ENCODE measurements at regions not wholly inside any gene's neighbourhood (a gene's known extent, or its start where the extent isn't known, plus 50 kb on each side); places are given as distances from the start of the nearest gene placed in this dataset.

- Histone ChIP-seq H3K4me2 (ENCODE audit: low read depth, low read length, poor library complexity, severe bottlenecking) (no peak overlapping the region), H3K4me3 (ENCODE audit: low read length, poor library complexity, severe bottlenecking) (no peak overlapping the region), H3F3A (ENCODE audit: low read depth) (no peaks in the 10 kb centered on the region), H3K79me2 (ENCODE audit: insufficient read depth, low read length) (no peaks in the 10 kb centered on the region), H2AFZ (ENCODE audit: low read length) (no peak overlapping the region), H3K9me3 (ENCODE audit: insufficient read depth, low read depth, low read length) (no peaks in the 10 kb centered on the region), H3K36me3 (ENCODE audit: insufficient read depth, low read length) (no peaks in the 10 kb centered on the region), H3K27me3 (ENCODE audit: insufficient read depth, low read length, poor library complexity, severe bottlenecking) (no peaks in the 10 kb centered on the region), H3K4me1 (ENCODE audit: insufficient read depth, low read length, poor library complexity, severe bottlenecking) (no peaks in the 10 kb centered on the region), H3K9ac (ENCODE audit: low read depth, low read length, poor library complexity, severe bottlenecking) (no peak overlapping the region), H4K20me1 (ENCODE audit: insufficient read depth, low read length, poor library complexity, severe bottlenecking) (no peaks in the 10 kb centered on the region), H3K9me2 (replicated peaks; ENCODE audit: low read depth, low read length) (no peaks in the 10 kb centered on the region)
- TF ChIP-seq CTCF (conservative IDR thresholded peaks at IDR 0.05; ENCODE audit: low read length): no peak
- no peak for TF ChIP-seq EZH2phosphoT487 (IDR thresholded peaks at IDR 0.05; ENCODE audit: borderline replicate concordance)
Measured at GRCh38 chr12:18922851-18923250, 184.9 kb downstream of the CAPZA3 start.

- TF ChIP-seq CTCF (conservative IDR thresholded peaks at IDR 0.05; ENCODE audit: low read length) (no peak), EZH2phosphoT487 (IDR thresholded peaks at IDR 0.05; ENCODE audit: borderline replicate concordance) (no peak)
- Histone ChIP-seq H4K20me1 (ENCODE audit: insufficient read depth, low read length, poor library complexity, severe bottlenecking) (no peaks in the 10 kb centered on the region), H3K79me2 (ENCODE audit: insufficient read depth, low read length) (no peaks in the 10 kb centered on the region), H3K9ac (ENCODE audit: low read depth, low read length, poor library complexity, severe bottlenecking) (no peak overlapping the region), H3K27me3 (ENCODE audit: insufficient read depth, low read length, poor library complexity, severe bottlenecking) (no peaks in the 10 kb centered on the region), H2AFZ (ENCODE audit: low read length) (no peak overlapping the region), H3K9me2 (replicated peaks; ENCODE audit: low read depth, low read length) (no peaks in the 10 kb centered on the region), H3K4me2 (ENCODE audit: low read depth, low read length, poor library complexity, severe bottlenecking) (no peak overlapping the region), H3K4me1 (ENCODE audit: insufficient read depth, low read length, poor library complexity, severe bottlenecking) (no peaks in the 10 kb centered on the region), H3F3A (ENCODE audit: low read depth) (no peaks in the 10 kb centered on the region), H3K9me3 (ENCODE audit: insufficient read depth, low read depth, low read length) (peaks cover 4% of the 10 kb centered on the region; the same call in 1 of the 2 replicates), H3K36me3 (ENCODE audit: insufficient read depth, low read length) (no peaks in the 10 kb centered on the region), H3K4me3 (ENCODE audit: low read length, poor library complexity, severe bottlenecking) (no peak overlapping the region)
Measured at GRCh38 chr12:18923721-18924120, 185.8 kb downstream of the CAPZA3 start.

GRCh38 chr12:18926188-18926587 lies 188.3 kb downstream of the CAPZA3 start:
- no peaks in the 10 kb centered on the region for H3K27me3 ChIP-seq (ENCODE audit: insufficient read depth, low read length, poor library complexity, severe bottlenecking)
- H3K4me3 ChIP-seq (ENCODE audit: low read length, poor library complexity, severe bottlenecking): no peak overlapping the region
- H3K4me1 ChIP-seq (ENCODE audit: insufficient read depth, low read length, poor library complexity, severe bottlenecking): no peaks in the 10 kb centered on the region
- H3K36me3 ChIP-seq (ENCODE audit: insufficient read depth, low read length): no peaks in the 10 kb centered on the region
- H3K4me2 ChIP-seq (ENCODE audit: low read depth, low read length, poor library complexity, severe bottlenecking): no peak overlapping the region
- no peak overlapping the region for H2AFZ ChIP-seq (ENCODE audit: low read length)
- no peaks in the 10 kb centered on the region for H3K9me2 ChIP-seq (replicated peaks; ENCODE audit: low read depth, low read length)
- H3K79me2 ChIP-seq (ENCODE audit: insufficient read depth, low read length): no peaks in the 10 kb centered on the region
- H3K9ac ChIP-seq (ENCODE audit: low read depth, low read length, poor library complexity, severe bottlenecking): no peak overlapping the region
- no peaks in the 10 kb centered on the region for H4K20me1 ChIP-seq (ENCODE audit: insufficient read depth, low read length, poor library complexity, severe bottlenecking)
- H3F3A ChIP-seq (ENCODE audit: low read depth): no peaks in the 10 kb centered on the region
- TF ChIP-seq CTCF (conservative IDR thresholded peaks at IDR 0.05; ENCODE audit: low read length) (no peak), EZH2phosphoT487 (IDR thresholded peaks at IDR 0.05; ENCODE audit: borderline replicate concordance) (no peak)
- peaks cover 7% of the 10 kb centered on the region; the same call in 1 of the 2 replicates for H3K9me3 ChIP-seq (ENCODE audit: insufficient read depth, low read depth, low read length)

All from Loucy (cell line).